SK-N-SH (cell line): ENCODE measurements at regions not wholly inside any gene's neighbourhood (a gene's known extent, or its start where the extent isn't known, plus 50 kb on each side); places are given as distances from the start of the nearest gene placed in this dataset.

Experiments used
- CTCF ChIA-PET: fragments of 300-600, 350-600 bp; formaldehyde crosslinking; extraction: SDS; loops from one replicate; lab custom pipeline; 2021; lab: Yijun Ruan, JAX
- POLR2A ChIA-PET: fragments of 350-600 bp; sonication (Branson Sonifier 250); formaldehyde crosslinking; extraction: SDS; loops from one replicate; lab custom pipeline; 2020; ENCODE audit warnings: antibody characterized with exemption, inconsistent platforms; lab: Yijun Ruan, JAX
- DNase-seq: peaks from one replicate; pipeline ENCODE4 v3.0.0; 2012
- H2AFZ ChIP-seq: fragments of 200-600 bp; sonication (generic); 2 replicates; pipeline ENCODE4 v1.8.1; 2016; ENCODE audit warnings: antibody characterized with exemption, mild to moderate bottlenecking, low read depth
- H3F3A ChIP-seq: fragments of 200-600 bp; sonication (generic); replicated peaks from 2 replicates; pipeline ENCODE3; 2016; ENCODE audit warnings: antibody characterized with exemption, mild to moderate bottlenecking; ENCODE audit not compliant: insufficient read depth
- H3K27ac ChIP-seq, 2 experiments: fragments of 200-500 bp in 1 of 2; fragments of 200-600 bp in 1 of 2; sonication (Bioruptor generic) in 1 of 2; sonication (generic), shearing (Covaris generic) in 1 of 2; 2 replicates each; pipeline versions ENCODE4 v1.5.1 to v1.6.1; 2014 to 2016; ENCODE audit warnings: low read depth in 2 of 2, inconsistent platforms in 1 of 2, low read length in 1 of 2, mild to moderate bottlenecking in 1 of 2, mixed read lengths in 1 of 2
- H3K27me3 ChIP-seq: fragments of 200-600 bp; sonication (generic), shearing (Covaris generic); 2 replicates; pipeline ENCODE4 v1.6.1; 2016; ENCODE audit warnings: mixed run types; ENCODE audit not compliant: insufficient read depth
- H3K36me3 ChIP-seq, 2 experiments: fragments of 200-500 bp in 1 of 2; fragments of 200-600 bp in 1 of 2; sonication (Bioruptor generic) in 1 of 2; sonication (generic) in 1 of 2; replicated peaks in 1 of 2; 2 replicates each; pipeline versions ENCODE3 to v1.5.1; 2014 to 2016; ENCODE audit warnings: low read length in 1 of 2, mild to moderate bottlenecking in 1 of 2; ENCODE audit not compliant: insufficient read depth in 2 of 2, control insufficient read depth in 1 of 2
- H3K4me1 ChIP-seq, 2 experiments: fragments of 200-500 bp in 1 of 2; fragments of 200-600 bp in 1 of 2; sonication (Bioruptor generic) in 1 of 2; sonication (generic), shearing (Covaris generic) in 1 of 2; 2 replicates each; pipeline versions ENCODE4 v1.5.1 to v1.6.1; 2014 to 2016; ENCODE audit warnings: low read depth in 1 of 2, low read length in 1 of 2, mixed run types in 1 of 2; ENCODE audit not compliant: insufficient read depth in 2 of 2, control insufficient read depth in 1 of 2
- H3K4me2 ChIP-seq: fragments of 200-600 bp; sonication (generic), shearing (Covaris generic); 2 replicates; pipeline ENCODE4 v1.6.1; 2017; ENCODE audit warnings: mixed run types
- H3K4me3 ChIP-seq, 2 experiments: fragments of 200-500 bp in 1 of 2; fragments of 200-600 bp in 1 of 2; sonication (Bioruptor generic) in 1 of 2; sonication (generic), shearing (Covaris generic) in 1 of 2; 2 replicates each; pipeline versions ENCODE4 v1.5.1 to v1.8.1; 2014 to 2016; ENCODE audit warnings: low read depth in 2 of 2, inconsistent platforms in 1 of 2, low read length in 1 of 2, mild to moderate bottlenecking in 1 of 2, mixed read lengths in 1 of 2, moderate library complexity in 1 of 2
- H3K79me2 ChIP-seq: fragments of 200-600 bp; sonication (generic); 2 replicates; pipeline ENCODE4 v1.8.1; 2017; ENCODE audit warnings: mild to moderate bottlenecking; ENCODE audit not compliant: insufficient read depth
- H3K9ac ChIP-seq: fragments of 200-600 bp; sonication (generic); 2 replicates; pipeline ENCODE4 v1.6.1; 2017; ENCODE audit warnings: mixed run types
- H3K9me2 ChIP-seq: fragments of 200-600 bp; sonication (generic); 2 replicates; pipeline ENCODE4 v1.6.1; 2017; ENCODE audit warnings: mixed run types
- H3K9me3 ChIP-seq: fragments of 200-600 bp; sonication (generic); 2 replicates; pipeline ENCODE4 v1.6.1; 2017; ENCODE audit warnings: mixed run types, mild to moderate bottlenecking, moderate library complexity
- H4K20me1 ChIP-seq: fragments of 200-600 bp; sonication (generic); 2 replicates; pipeline ENCODE4 v1.6.1; 2017; ENCODE audit warnings: mild to moderate bottlenecking, mixed run types; ENCODE audit not compliant: insufficient read depth
- CHD2 ChIP-seq: fragments of 150-350 bp; IDR thresholded peaks from 2 replicates; pipeline ENCODE4 v1.6.1; 2018; ENCODE audit warnings: low read length; ENCODE audit not compliant: partially characterized antibody
- FOSL2 ChIP-seq: IDR thresholded peaks from 2 replicates; pipeline ENCODE4 v1.4.0; 2012; ENCODE audit warnings: low read depth, mild to moderate bottlenecking, moderate library complexity, borderline replicate concordance
- FOXJ3 ChIP-seq: sonication (generic); formaldehyde crosslinking; IDR thresholded peaks from 2 replicates; pipeline ENCODE4 v1.5.1; 2020; ENCODE audit warnings: mild to moderate bottlenecking, missing genetic modification reagents
- GABPA ChIP-seq: IDR thresholded peaks from 2 replicates; pipeline ENCODE4 v1.4.0; 2012; ENCODE audit warnings: low read depth, mild to moderate bottlenecking
- GATA2 ChIP-seq: sonication (generic); formaldehyde crosslinking; IDR thresholded peaks from 2 replicates; pipeline ENCODE4 v1.5.0; 2020; ENCODE audit warnings: mild to moderate bottlenecking, missing genetic modification reagents
- JUND ChIP-seq: IDR thresholded peaks from 2 replicates; pipeline ENCODE4 v1.4.0; 2012
- MXI1 ChIP-seq: IDR thresholded peaks from 2 replicates; pipeline ENCODE4 v1.6.1; 2012; ENCODE audit warnings: mild to moderate bottlenecking, low read depth, low read length, improper control_type of control experiment
- NRF1 ChIP-seq: IDR thresholded peaks from 2 replicates; pipeline ENCODE4 v1.6.1; 2012; ENCODE audit warnings: low read depth, mild to moderate bottlenecking, low read length
- POLR2AphosphoS5 ChIP-seq: IDR thresholded peaks from 2 replicates; pipeline ENCODE4 v1.6.1; 2012; ENCODE audit warnings: low read depth, low read length
- RAD21 ChIP-seq: IDR thresholded peaks from 2 replicates; pipeline ENCODE4 v1.6.1; 2012; ENCODE audit warnings: mild to moderate bottlenecking, low read length
- RFX5 ChIP-seq: IDR thresholded peaks from 2 replicates; pipeline ENCODE4 v1.6.1; 2012; ENCODE audit warnings: mild to moderate bottlenecking, improper control_type of control experiment, low read length
- SMC3 ChIP-seq: IDR thresholded peaks from 2 replicates; pipeline ENCODE4 v1.6.1; 2012; ENCODE audit warnings: low read depth, low read length, improper control_type of control experiment
- TCF12 ChIP-seq: IDR thresholded peaks from 2 replicates; pipeline ENCODE4 v1.4.0; 2012
- YY1 ChIP-seq: IDR thresholded peaks from 2 replicates; pipeline ENCODE4 v1.4.0; 2012; ENCODE audit warnings: low read depth, mild to moderate bottlenecking
- WGBS: methylation state at CpG from one replicate; pipeline ENCODE4 v1.1.6; 2017; ENCODE audit warnings: low lambda C conversion rate; 5-methylcytosine and 5-hydroxymethylcytosine counted together
- TF ChIP-seq, protein P1 (sequence below): IDR thresholded peaks from 2 replicates; pipeline ENCODE4 v1.4.0; 2012; ENCODE audit warnings: low read depth
- TF ChIP-seq, protein P2 (sequence below): IDR thresholded peaks from 2 replicates; pipeline ENCODE4 v1.4.0; 2012; ENCODE audit warnings: low read depth, borderline replicate concordance
- TF ChIP-seq, protein P3 (sequence below): fragments of 200-600 bp; sonication (generic); IDR thresholded peaks from 2 replicates; pipeline ENCODE4 v1.6.1; 2017; ENCODE audit warnings: antibody characterized with exemption, mild to moderate bottlenecking, moderate library complexity

DNA sequence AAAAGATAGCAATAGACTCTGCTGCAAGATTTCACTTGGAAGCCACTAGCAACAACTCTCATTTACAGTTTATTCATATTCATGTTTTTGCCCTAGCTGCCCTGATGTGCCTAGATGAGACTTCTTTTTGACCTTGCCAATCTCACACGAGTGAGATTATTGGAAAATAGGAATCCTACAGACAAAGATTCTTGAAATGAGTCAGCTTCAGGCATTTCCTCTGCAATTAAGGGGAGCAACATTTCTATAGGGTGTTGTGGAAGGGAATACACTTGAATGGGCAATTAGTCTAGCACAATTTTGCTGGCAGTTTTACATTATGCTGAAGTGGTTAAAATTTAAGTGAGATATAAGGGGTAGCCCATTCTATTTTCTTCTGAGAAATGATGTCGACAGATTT lies 217.0 kb upstream of the FAT4 start:
- H3F3A ChIP-seq: no peaks in the 10 kb centered on the region
- H3K79me2 ChIP-seq: no peaks in the 10 kb centered on the region
- H3K9me3 ChIP-seq: no peaks in the 10 kb centered on the region
- peak overlapping the region; percentile 69; the same call in 1 of the 2 replicates for H2AFZ ChIP-seq
- H3K9ac ChIP-seq: no peak overlapping the region
- DNase-seq: no peak
- no peaks in the 10 kb centered on the region for H4K20me1 ChIP-seq
- ChIA-PET CTCF (no interaction called here), POLR2A (no interaction called here)
- no peak overlapping the region for H3K4me2 ChIP-seq
- WGBS: 29% methylated on average over 2 of the region's 2 CpGs
- peaks cover 0 to 4% of the 10 kb centered on the region in 2 experiments; a peak in 1 of 4 replicates for H3K4me1 ChIP-seq
- H3K36me3 ChIP-seq: no peaks in the 10 kb centered on the region
- TF ChIP-seq FOSL2 (peak; percentile 31), RAD21 (no peak), GATA2 (CRISPR knock-in tag) (no peak)
- H3K27ac ChIP-seq: no peak overlapping the region
- no peak overlapping the region for H3K4me3 ChIP-seq
- H3K9me2 ChIP-seq: no peaks in the 10 kb centered on the region
- H3K27me3 ChIP-seq: no peaks in the 10 kb centered on the region

DNA sequence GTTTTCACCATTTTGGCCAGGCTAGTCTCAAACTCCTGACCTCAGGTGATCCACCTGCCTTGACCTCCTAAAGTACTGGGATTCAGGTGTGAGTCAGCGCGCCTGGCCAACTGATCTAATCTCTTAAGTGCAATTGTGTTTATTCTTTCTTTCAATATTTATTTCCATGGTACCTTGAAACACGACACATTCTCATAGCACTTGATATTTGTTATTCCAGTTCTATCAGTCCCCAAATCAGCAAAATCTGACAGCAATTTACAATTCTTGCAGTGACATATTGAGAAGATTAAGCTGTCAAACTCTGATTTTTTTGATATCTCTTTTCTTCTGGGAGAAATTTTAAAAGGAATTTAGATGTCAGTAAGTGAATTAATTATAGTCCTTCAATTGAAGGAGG lies 218.1 kb upstream of the FAT4 start:
- peaks cover 0 to 4% of the 10 kb centered on the region in 2 experiments; a peak in 1 of 4 replicates for H3K4me1 ChIP-seq
- no peaks in the 10 kb centered on the region for H3K36me3 ChIP-seq
- H3K9ac ChIP-seq: no peak overlapping the region
- TF ChIP-seq, protein P1, sequence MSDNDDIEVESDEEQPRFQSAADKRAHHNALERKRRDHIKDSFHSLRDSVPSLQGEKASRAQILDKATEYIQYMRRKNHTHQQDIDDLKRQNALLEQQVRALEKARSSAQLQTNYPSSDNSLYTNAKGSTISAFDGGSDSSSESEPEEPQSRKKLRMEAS: no peak
- TF ChIP-seq, protein P2, sequence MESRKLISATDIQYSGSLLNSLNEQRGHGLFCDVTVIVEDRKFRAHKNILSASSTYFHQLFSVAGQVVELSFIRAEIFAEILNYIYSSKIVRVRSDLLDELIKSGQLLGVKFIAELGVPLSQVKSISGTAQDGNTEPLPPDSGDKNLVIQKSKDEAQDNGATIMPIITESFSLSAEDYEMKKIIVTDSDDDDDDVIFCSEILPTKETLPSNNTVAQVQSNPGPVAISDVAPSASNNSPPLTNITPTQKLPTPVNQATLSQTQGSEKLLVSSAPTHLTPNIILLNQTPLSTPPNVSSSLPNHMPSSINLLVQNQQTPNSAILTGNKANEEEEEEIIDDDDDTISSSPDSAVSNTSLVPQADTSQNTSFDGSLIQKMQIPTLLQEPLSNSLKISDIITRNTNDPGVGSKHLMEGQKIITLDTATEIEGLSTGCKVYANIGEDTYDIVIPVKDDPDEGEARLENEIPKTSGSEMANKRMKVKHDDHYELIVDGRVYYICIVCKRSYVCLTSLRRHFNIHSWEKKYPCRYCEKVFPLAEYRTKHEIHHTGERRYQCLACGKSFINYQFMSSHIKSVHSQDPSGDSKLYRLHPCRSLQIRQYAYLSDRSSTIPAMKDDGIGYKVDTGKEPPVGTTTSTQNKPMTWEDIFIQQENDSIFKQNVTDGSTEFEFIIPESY: no peak
- TF ChIP-seq RFX5 (no peak), POLR2AphosphoS5 (no peak), MXI1 (no peak), FOXJ3 (CRISPR knock-in tag) (no peak), NRF1 (no peak), CHD2 (no peak), SMC3 (no peak), TCF12 (no peak), YY1 (no peak), GABPA (no peak), JUND (no peak)
- TF ChIP-seq, protein P3, sequence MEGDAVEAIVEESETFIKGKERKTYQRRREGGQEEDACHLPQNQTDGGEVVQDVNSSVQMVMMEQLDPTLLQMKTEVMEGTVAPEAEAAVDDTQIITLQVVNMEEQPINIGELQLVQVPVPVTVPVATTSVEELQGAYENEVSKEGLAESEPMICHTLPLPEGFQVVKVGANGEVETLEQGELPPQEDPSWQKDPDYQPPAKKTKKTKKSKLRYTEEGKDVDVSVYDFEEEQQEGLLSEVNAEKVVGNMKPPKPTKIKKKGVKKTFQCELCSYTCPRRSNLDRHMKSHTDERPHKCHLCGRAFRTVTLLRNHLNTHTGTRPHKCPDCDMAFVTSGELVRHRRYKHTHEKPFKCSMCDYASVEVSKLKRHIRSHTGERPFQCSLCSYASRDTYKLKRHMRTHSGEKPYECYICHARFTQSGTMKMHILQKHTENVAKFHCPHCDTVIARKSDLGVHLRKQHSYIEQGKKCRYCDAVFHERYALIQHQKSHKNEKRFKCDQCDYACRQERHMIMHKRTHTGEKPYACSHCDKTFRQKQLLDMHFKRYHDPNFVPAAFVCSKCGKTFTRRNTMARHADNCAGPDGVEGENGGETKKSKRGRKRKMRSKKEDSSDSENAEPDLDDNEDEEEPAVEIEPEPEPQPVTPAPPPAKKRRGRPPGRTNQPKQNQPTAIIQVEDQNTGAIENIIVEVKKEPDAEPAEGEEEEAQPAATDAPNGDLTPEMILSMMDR: no peak
- no peak overlapping the region for H3K27ac ChIP-seq
- H3K9me2 ChIP-seq: no peaks in the 10 kb centered on the region
- H3K79me2 ChIP-seq: no peaks in the 10 kb centered on the region
- no peaks in the 10 kb centered on the region for H4K20me1 ChIP-seq
- no peaks in the 10 kb centered on the region for H3K9me3 ChIP-seq
- DNase-seq: no peak
- POLR2A ChIA-PET: no interaction called here
- CTCF ChIA-PET: interaction anchor here (1.3 kb wide), 1 partner anchor 10 kb away, joined by 3 read pairs; no protein-coding TSS in a partner anchor
- H2AFZ ChIP-seq: no peak overlapping the region
- 95% methylated on average over 3 of the region's 3 CpGs for WGBS
- H3K4me3 ChIP-seq: no peak overlapping the region
- no peaks in the 10 kb centered on the region for H3F3A ChIP-seq
- no peaks in the 10 kb centered on the region for H3K27me3 ChIP-seq
- H3K4me2 ChIP-seq: no peak overlapping the region
